ENCODE measurements at regions not wholly inside any gene's neighbourhood (a gene's known extent, or its start where the extent isn't known, plus 50 kb on each side); places are given as distances from the start of the nearest gene placed in this dataset.

DNA sequence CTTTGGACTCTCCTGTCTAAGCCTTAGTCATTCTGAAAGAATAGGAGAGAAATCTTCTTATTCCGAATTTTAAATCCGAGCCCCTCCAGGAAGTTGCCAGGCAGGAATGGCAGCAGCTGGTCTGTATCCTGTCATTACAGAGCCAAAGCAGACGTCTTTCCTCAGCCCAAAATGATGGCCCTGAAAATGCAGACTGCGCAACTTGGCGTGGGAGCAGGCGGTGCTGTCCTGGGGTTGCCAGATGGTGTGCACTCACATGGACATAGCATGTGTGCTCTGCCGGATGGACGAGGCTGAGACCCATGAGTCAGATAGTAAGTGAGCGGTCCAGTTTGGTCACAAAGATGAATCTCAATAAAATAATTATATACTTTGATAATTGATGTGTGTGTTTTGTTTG, 410.4 kb downstream of the KCTD16 start:
- TF ChIP-seq, protein P1, sequence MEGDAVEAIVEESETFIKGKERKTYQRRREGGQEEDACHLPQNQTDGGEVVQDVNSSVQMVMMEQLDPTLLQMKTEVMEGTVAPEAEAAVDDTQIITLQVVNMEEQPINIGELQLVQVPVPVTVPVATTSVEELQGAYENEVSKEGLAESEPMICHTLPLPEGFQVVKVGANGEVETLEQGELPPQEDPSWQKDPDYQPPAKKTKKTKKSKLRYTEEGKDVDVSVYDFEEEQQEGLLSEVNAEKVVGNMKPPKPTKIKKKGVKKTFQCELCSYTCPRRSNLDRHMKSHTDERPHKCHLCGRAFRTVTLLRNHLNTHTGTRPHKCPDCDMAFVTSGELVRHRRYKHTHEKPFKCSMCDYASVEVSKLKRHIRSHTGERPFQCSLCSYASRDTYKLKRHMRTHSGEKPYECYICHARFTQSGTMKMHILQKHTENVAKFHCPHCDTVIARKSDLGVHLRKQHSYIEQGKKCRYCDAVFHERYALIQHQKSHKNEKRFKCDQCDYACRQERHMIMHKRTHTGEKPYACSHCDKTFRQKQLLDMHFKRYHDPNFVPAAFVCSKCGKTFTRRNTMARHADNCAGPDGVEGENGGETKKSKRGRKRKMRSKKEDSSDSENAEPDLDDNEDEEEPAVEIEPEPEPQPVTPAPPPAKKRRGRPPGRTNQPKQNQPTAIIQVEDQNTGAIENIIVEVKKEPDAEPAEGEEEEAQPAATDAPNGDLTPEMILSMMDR (conservative IDR thresholded peaks at IDR 0.05; ENCODE audit: low read depth, low read length): no peak
- TF ChIP-seq EZH2 (IDR thresholded peaks at IDR 0.05; ENCODE audit: borderline replicate concordance, low read depth, low read length, poor library complexity, severe bottlenecking): no peak

Measured in A673 (cell line).